H1 (cell line): ENCODE measurements at regions not wholly inside any gene's neighbourhood (a gene's known extent, or its start where the extent isn't known, plus 50 kb on each side); places are given as distances from the start of the nearest gene placed in this dataset.

Experiments used
- CTCF ChIA-PET: fragments of 300-600 bp; sonication (Branson Sonifier 250); formaldehyde crosslinking; loops from one replicate; lab custom pipeline; 2021; ENCODE audit not compliant: partially characterized antibody; lab: Charles Lee
- POLR2A ChIA-PET: fragments of 300-600 bp; sonication (Branson Sonifier 250); formaldehyde crosslinking; loops from one replicate; lab custom pipeline; 2021; ENCODE audit warnings: inconsistent platforms; ENCODE audit not compliant: partially characterized antibody; lab: Charles Lee
- DNase-seq, 2 experiments: peaks; one replicate each; pipeline versions ENCODE4 v3.0.0 to v3.0.0-alpha.2; 2010 to 2022; ENCODE audit warnings: low spot score in 2 of 2, low read depth in 1 of 2, mixed read lengths in 1 of 2
- FAIRE-seq: peaks from 2 replicates; lab custom pipeline; 2011; peaks lifted over from hg19 to GRCh38; lab: Jason Lieb, UNC
- H2AFZ ChIP-seq: 2 replicates; pipeline ENCODE4 v1.8.1; 2012; ENCODE audit warnings: low read length, inconsistent platforms
- H2AK5ac ChIP-seq: 2 replicates; pipeline ENCODE4 v1.6.1; 2013; ENCODE audit warnings: low read depth, low read length
- H2BK120ac ChIP-seq: replicated peaks from 2 replicates; pipeline ENCODE3; 2013; ENCODE audit warnings: low read depth, low read length, inconsistent platforms
- H2BK12ac ChIP-seq: 2 replicates; pipeline ENCODE4 v1.6.1; 2013; ENCODE audit warnings: low read depth, low read length
- H2BK15ac ChIP-seq: 2 replicates; pipeline ENCODE4 v1.6.1; 2013; ENCODE audit warnings: low read length
- H2BK20ac ChIP-seq: 2 replicates; pipeline ENCODE4 v1.6.1; 2013; ENCODE audit warnings: low read length
- H2BK5ac ChIP-seq: 2 replicates; pipeline ENCODE4 v1.6.1; 2013; ENCODE audit warnings: low read depth, low read length
- H3K14ac ChIP-seq: 2 replicates; pipeline ENCODE4 v1.6.1; 2013; ENCODE audit warnings: inconsistent platforms; ENCODE audit not compliant: insufficient read length
- H3K18ac ChIP-seq: 2 replicates; pipeline ENCODE4 v1.6.1; 2013; ENCODE audit warnings: low read length; ENCODE audit errors: extremely low read depth
- H3K23ac ChIP-seq: 2 replicates; pipeline ENCODE4 v1.6.1; 2013; ENCODE audit warnings: inconsistent platforms; ENCODE audit not compliant: insufficient read length
- H3K23me2 ChIP-seq: 2 replicates; pipeline ENCODE4 v1.6.1; 2013; ENCODE audit warnings: low read depth, low read length
- H3K27ac ChIP-seq: 2 replicates; pipeline ENCODE4 v1.6.1; 2011; ENCODE audit warnings: low read depth, low read length, inconsistent platforms
- H3K27me3 ChIP-seq, 4 experiments: replicated peaks in 1 of 4; 1 replicate in 1 of 4; 2 replicates in 3 of 4; pipeline versions ENCODE4 v1.6.1 to v1.8.1; 2011 to 2013; ENCODE audit warnings: low read length in 3 of 4, mild to moderate bottlenecking in 3 of 4, inconsistent platforms in 2 of 4, mixed read lengths in 2 of 4, moderate library complexity in 1 of 4; ENCODE audit not compliant: control insufficient read depth in 3 of 4, insufficient read depth in 3 of 4; ENCODE audit errors: extremely low read depth in 1 of 4
- H3K36me3 ChIP-seq, 4 experiments: 2 replicates each; pipeline versions ENCODE4 v1.6.1 to v1.8.1; 2011 to 2013; ENCODE audit warnings: mild to moderate bottlenecking in 4 of 4, low read length in 3 of 4, moderate library complexity in 2 of 4, control low read depth in 1 of 4, inconsistent platforms in 1 of 4; ENCODE audit not compliant: insufficient read depth in 4 of 4, control insufficient read depth in 2 of 4
- H3K4ac ChIP-seq: replicated peaks from 2 replicates; pipeline ENCODE3; 2013; ENCODE audit warnings: low read length, low read depth, mixed read lengths, inconsistent platforms; ENCODE audit not compliant: insufficient read length
- H3K4me1 ChIP-seq, 4 experiments: replicated peaks in 1 of 4; 1 replicate in 1 of 4; 2 replicates in 3 of 4; pipeline versions ENCODE4 v1.6.1 to v1.8.1; 2011 to 2013; ENCODE audit warnings: low read length in 3 of 4, inconsistent platforms in 2 of 4, mixed read lengths in 1 of 4; ENCODE audit not compliant: insufficient read depth in 4 of 4, control insufficient read depth in 3 of 4
- H3K4me2 ChIP-seq, 2 experiments: 2 replicates each; pipeline versions ENCODE4 v1.6.1 to v1.8.1; 2011 to 2013; ENCODE audit warnings: low read depth in 2 of 2, low read length in 2 of 2, control low read depth in 1 of 2, inconsistent platforms in 1 of 2, mild to moderate bottlenecking in 1 of 2; ENCODE audit not compliant: insufficient read depth in 1 of 2
- H3K4me3 ChIP-seq, 4 experiments: fragments of 200-600, 300-600 bp in 1 of 4; sonication (generic), shearing (Covaris generic), sonication (Bioruptor Twin) in 1 of 4; 2 replicates each; pipeline versions ENCODE4 v1.5.1 to v1.8.1; 2011 to 2016; ENCODE audit warnings: low read length in 4 of 4, low read depth in 3 of 4, control low read depth in 2 of 4, inconsistent platforms in 2 of 4, mild to moderate bottlenecking in 2 of 4, mixed read lengths in 1 of 4, moderate library complexity in 1 of 4; ENCODE audit not compliant: insufficient read depth in 2 of 4; ENCODE audit errors: extremely low read depth in 1 of 4
- H3K56ac ChIP-seq: replicated peaks from 2 replicates; pipeline ENCODE3; 2013; ENCODE audit warnings: low read depth, mild to moderate bottlenecking, mixed read lengths, low read length, inconsistent platforms; ENCODE audit not compliant: insufficient read length
- H3K79me1 ChIP-seq: 2 replicates; pipeline ENCODE4 v1.6.1; 2013; ENCODE audit warnings: low read depth, low read length, control low read depth
- H3K79me2 ChIP-seq, 2 experiments: 2 replicates each; pipeline versions ENCODE4 v1.6.1 to v1.8.1; 2012 to 2013; ENCODE audit warnings: low read length in 2 of 2, mild to moderate bottlenecking in 2 of 2, inconsistent platforms in 1 of 2; ENCODE audit not compliant: insufficient read depth in 2 of 2, control insufficient read depth in 1 of 2
- H3K9ac ChIP-seq, 4 experiments: replicated peaks in 1 of 4; 1 replicate in 1 of 4; 2 replicates in 3 of 4; pipeline versions ENCODE4 v1.6.1 to v1.8.1; 2011 to 2013; ENCODE audit warnings: low read depth in 3 of 4, low read length in 3 of 4, control low read depth in 2 of 4, mild to moderate bottlenecking in 2 of 4, moderate library complexity in 2 of 4, inconsistent platforms in 1 of 4; ENCODE audit errors: extremely low read depth in 1 of 4
- H3K9me3 ChIP-seq, 2 experiments: 2 replicates each; pipeline versions ENCODE4 v1.6.1 to v1.8.1; 2012 to 2013; ENCODE audit warnings: mild to moderate bottlenecking in 2 of 2, moderate library complexity in 2 of 2, control low read depth in 1 of 2, inconsistent platforms in 1 of 2, low read depth in 1 of 2, low read length in 1 of 2, mixed read lengths in 1 of 2; ENCODE audit not compliant: insufficient read depth in 2 of 2
- H4K20me1 ChIP-seq, 2 experiments: replicated peaks in 1 of 2; 2 replicates each; pipeline versions ENCODE3 to v1.8.1; 2011 to 2013; ENCODE audit warnings: inconsistent platforms in 2 of 2, low read length in 2 of 2, mild to moderate bottlenecking in 1 of 2; ENCODE audit not compliant: insufficient read depth in 2 of 2, control insufficient read depth in 1 of 2
- H4K5ac ChIP-seq: 2 replicates; pipeline ENCODE4 v1.6.1; 2013; ENCODE audit warnings: low read length, low read depth, mixed read lengths, inconsistent platforms; ENCODE audit not compliant: insufficient read length
- H4K8ac ChIP-seq: 2 replicates; pipeline ENCODE4 v1.8.0; 2013; ENCODE audit warnings: mild to moderate bottlenecking, moderate library complexity, low read length, inconsistent platforms; ENCODE audit not compliant: insufficient read depth; ENCODE audit errors: extremely low read depth
- H4K91ac ChIP-seq: replicated peaks from 2 replicates; pipeline ENCODE3; 2013; ENCODE audit warnings: low read length, mixed read lengths, inconsistent platforms; ENCODE audit not compliant: insufficient read length
- EP300 ChIP-seq, 2 experiments: IDR thresholded peaks; 1 replicate in 1 of 2; 2 replicates in 1 of 2; pipeline ENCODE4 v1.6.1; 2011 to 2012; ENCODE audit warnings: low read depth in 2 of 2, low read length in 2 of 2, mild to moderate bottlenecking in 2 of 2, borderline replicate concordance in 1 of 2, inconsistent platforms in 1 of 2, moderate library complexity in 1 of 2
- FOSL1 ChIP-seq: IDR thresholded peaks from 2 replicates; pipeline ENCODE4 v1.6.1; 2011; ENCODE audit warnings: mild to moderate bottlenecking, low read depth, low read length, moderate library complexity; ENCODE audit not compliant: insufficient read depth
- SP2 ChIP-seq: IDR thresholded peaks from 2 replicates; pipeline ENCODE4 v1.6.1; 2012; ENCODE audit warnings: mild to moderate bottlenecking, low read length, inconsistent platforms
- TAF1 ChIP-seq: IDR thresholded peaks from 2 replicates; pipeline ENCODE4 v1.6.1; 2011; ENCODE audit warnings: mild to moderate bottlenecking, low read depth, low read length
- TEAD4 ChIP-seq: IDR thresholded peaks from 2 replicates; pipeline ENCODE4 v1.6.1; 2012; ENCODE audit warnings: low read depth, low read length, inconsistent platforms, mixed read lengths
- WGBS, 2 experiments: shearing (Covaris generic) in 1 of 2; methylation state at CpG; one replicate each; pipeline versions ENCODE4 v1.1.6 to v1.1.7; 2013 to 2015; ENCODE audit warnings: low lambda C conversion rate in 2 of 2, mixed read lengths in 2 of 2, inconsistent platforms in 1 of 2, low coverage in 1 of 2, missing lambda C conversion rate in 1 of 2; ENCODE audit not compliant: insufficient replicate concordance in 2 of 2, insufficient coverage in 1 of 2, insufficient read length in 1 of 2; ENCODE audit errors: extremely low coverage in 1 of 2, missing lambda C conversion rate in 1 of 2; 5-methylcytosine and 5-hydroxymethylcytosine counted together

- WGBS, 2 experiments: 82% methylated on average over 9 of the region's 9 CpGs; no CpG with 5 or more reads in 1 of the 2 experiments
- no peak overlapping the region for H2AK5ac ChIP-seq
- H2AFZ ChIP-seq: no peak overlapping the region
- H3K18ac ChIP-seq: no peak overlapping the region
- H3K4ac ChIP-seq: no peak overlapping the region
- H3K9ac ChIP-seq: no peak overlapping the region
- H3K4me3 ChIP-seq: no peak overlapping the region
- no peak overlapping the region for H4K91ac ChIP-seq
- CTCF ChIA-PET: interaction anchor here (1.1 to 1.5 kb wide), 4 partner anchors 8 to 235 kb away, joined by 3 to 5 read pairs (median 4); no protein-coding TSS in a partner anchor
- H4K8ac ChIP-seq: no peak overlapping the region
- H3K23ac ChIP-seq: no peak overlapping the region
- no peak overlapping the region for H3K56ac ChIP-seq
- no peak for TF ChIP-seq FOSL1
- no peak for TF ChIP-seq TAF1
- no peak for TF ChIP-seq EP300 (IDR thresholded peaks at IDR 0.05; ENCODE audit: borderline replicate concordance in 1 of 2, low read depth in 2 of 2, low read length in 2 of 2)
- TF ChIP-seq SP2: no peak
- TF ChIP-seq TEAD4: no peak
- TF ChIP-seq, all 59 proteins: peak for 0
- Histone ChIP-seq H3K27me3 (no peaks in the 10 kb centered on the region), H3K79me1 (no peaks in the 10 kb centered on the region), H3K36me3 (no peaks in the 10 kb centered on the region), H4K5ac (no peak overlapping the region), H3K27ac (no peak overlapping the region), H2BK5ac (no peak overlapping the region), H3K9me3 (no peaks in the 10 kb centered on the region), H2BK20ac (no peak overlapping the region), H3K4me2 (no peak overlapping the region), H2BK12ac (no peak overlapping the region), H3K14ac (no peak overlapping the region), H3K23me2 (no peaks in the 10 kb centered on the region), H2BK120ac (no peak overlapping the region), H3K79me2 (no peaks in the 10 kb centered on the region), H3K4me1 (no peaks in the 10 kb centered on the region), H2BK15ac (no peak overlapping the region), H4K20me1 (no peaks in the 10 kb centered on the region)
- no peak for DNase-seq
- FAIRE-seq: no peak
- POLR2A ChIA-PET: no interaction called here
These were observed 135.6 kb upstream of the ABI3BP start for GRCh38 chr3:101128786-101129185.
